ENCODE measurements at regions not wholly inside any gene's neighbourhood (a gene's known extent, or its start where the extent isn't known, plus 50 kb on each side); places are given as distances from the start of the nearest gene placed in this dataset.
A peak's percentile ranks its signal among the peaks of the same experiment; 100 is the strongest.
"Not testable (repeated sequence)": the region's sequence is repeated elsewhere in the genome, so short reads cannot be mapped to it uniquely, and the experiment has no call there.

GRCh38 chr13:37485756-37486155, 112.8 kb downstream of the POSTN start:
- H3K27me3 ChIP-seq (ENCODE audit: low read depth), result no peaks in the 10 kb centered on the region
- no peak for DNase-seq (ENCODE audit: low spot score in 2 of 2)
- H3K9me3 ChIP-seq, result no peaks in the 10 kb centered on the region
- no peaks in the 10 kb centered on the region for H3K4me1 ChIP-seq
- in situ Hi-C loops (cut with MboI; ENCODE audit: low sequenced_read_pairs), result no loop called here
- no peak overlapping the region for H3K4me3 ChIP-seq
- no peaks in the 10 kb centered on the region for H3K36me3 ChIP-seq (replicated peaks)

GRCh38 chr13:37484056-37484455, 114.5 kb downstream of the POSTN start:
- no peak for DNase-seq (ENCODE audit: low spot score in 2 of 2)
- no peaks in the 10 kb centered on the region for H3K9me3 ChIP-seq
- no peaks in the 10 kb centered on the region for H3K27me3 ChIP-seq (ENCODE audit: low read depth)
- no peaks in the 10 kb centered on the region for H3K4me1 ChIP-seq
- no peak overlapping the region for H3K4me3 ChIP-seq
- in situ Hi-C loops (cut with MboI; ENCODE audit: low sequenced_read_pairs), result no loop called here
- H3K36me3 ChIP-seq (replicated peaks), result no peaks in the 10 kb centered on the region

- no peaks in the 10 kb centered on the region for H3K27me3 ChIP-seq (ENCODE audit: low read depth)
- no peaks in the 10 kb centered on the region for H3K4me1 ChIP-seq
- H3K9me3 ChIP-seq, result no peaks in the 10 kb centered on the region
- in situ Hi-C loops (cut with MboI; ENCODE audit: low sequenced_read_pairs), result no loop called here
- no peak for DNase-seq (ENCODE audit: low spot score in 2 of 2)
- no peak overlapping the region for H3K4me3 ChIP-seq
- no peaks in the 10 kb centered on the region for H3K36me3 ChIP-seq (replicated peaks)
Observed at GRCh38 chr13:37482331-37482730, 116.2 kb downstream of the POSTN start.

- Histone ChIP-seq H3K9me3 (no peaks in the 10 kb centered on the region), H3K4me1 (no peaks in the 10 kb centered on the region), H3K27me3 (ENCODE audit: low read depth) (no peaks in the 10 kb centered on the region), H3K36me3 (replicated peaks) (no peaks in the 10 kb centered on the region), H3K4me3 (no peak overlapping the region)
- in situ Hi-C loops (cut with MboI; ENCODE audit: low sequenced_read_pairs), result no loop called here
- DNase-seq (ENCODE audit: low spot score in 2 of 2), result no peak
Observed at GRCh38 chr13:37481885-37482227, 116.7 kb downstream of the POSTN start.

- H3K4me3 ChIP-seq, result no peak overlapping the region
- in situ Hi-C loops (cut with MboI; ENCODE audit: low sequenced_read_pairs), result no loop called here
- DNase-seq (ENCODE audit: low spot score in 2 of 2), result no peak
- no peaks in the 10 kb centered on the region for H3K36me3 ChIP-seq (replicated peaks)
- H3K9me3 ChIP-seq, result no peaks in the 10 kb centered on the region
- H3K27me3 ChIP-seq (ENCODE audit: low read depth), result no peaks in the 10 kb centered on the region
- H3K4me1 ChIP-seq, result peaks cover under 1% of the 10 kb centered on the region; the same call in 1 of the 2 replicates
Observed at GRCh38 chr13:37481011-37481884, 117.3 kb downstream of the POSTN start.

GRCh38 chr13:37479916-37480315, 118.7 kb downstream of the POSTN start:
- Histone ChIP-seq H3K9me3 (no peaks in the 10 kb centered on the region), H3K4me1 (peaks cover 13% of the 10 kb centered on the region), H3K27me3 (ENCODE audit: low read depth) (no peaks in the 10 kb centered on the region), H3K4me3 (no peak overlapping the region), H3K36me3 (replicated peaks) (no peaks in the 10 kb centered on the region)
- in situ Hi-C loops (cut with MboI; ENCODE audit: low sequenced_read_pairs), result no loop called here
- DNase-seq (ENCODE audit: low spot score in 2 of 2), result no peak

- H3K9me3 ChIP-seq, result no peaks in the 10 kb centered on the region
- peaks cover 13% of the 10 kb centered on the region for H3K4me1 ChIP-seq
- no peak overlapping the region for H3K4me3 ChIP-seq
- no peaks in the 10 kb centered on the region for H3K36me3 ChIP-seq (replicated peaks)
- peak in 1 of 2 experiments; percentile 21 for DNase-seq (ENCODE audit: low spot score in 2 of 2)
- in situ Hi-C loops (cut with MboI; ENCODE audit: low sequenced_read_pairs), result no loop called here
- no peaks in the 10 kb centered on the region for H3K27me3 ChIP-seq (ENCODE audit: low read depth)
Observed at GRCh38 chr13:37476874-37477273, 121.7 kb downstream of the POSTN start.

- H3K36me3 ChIP-seq (replicated peaks), result no peaks in the 10 kb centered on the region
- H3K9me3 ChIP-seq, result no peaks in the 10 kb centered on the region
- peaks cover 13% of the 10 kb centered on the region for H3K4me1 ChIP-seq
- in situ Hi-C loops (cut with MboI; ENCODE audit: low sequenced_read_pairs), result no loop called here
- H3K27me3 ChIP-seq (ENCODE audit: low read depth), result no peaks in the 10 kb centered on the region
- no peak for DNase-seq (ENCODE audit: low spot score in 2 of 2)
- no peak overlapping the region for H3K4me3 ChIP-seq
Observed at GRCh38 chr13:37475966-37476365, 122.6 kb downstream of the POSTN start.

- peak in 1 of 2 experiments; percentile 40 for DNase-seq (ENCODE audit: low spot score in 2 of 2)
- no peaks in the 10 kb centered on the region for H3K36me3 ChIP-seq (replicated peaks)
- in situ Hi-C loops (cut with MboI; ENCODE audit: low sequenced_read_pairs), result no loop called here
- H3K27me3 ChIP-seq (ENCODE audit: low read depth), result no peaks in the 10 kb centered on the region
- no peak overlapping the region for H3K4me3 ChIP-seq
- peaks cover 13% of the 10 kb centered on the region for H3K4me1 ChIP-seq
- H3K9me3 ChIP-seq, result no peaks in the 10 kb centered on the region
Observed at GRCh38 chr13:37475151-37475550, 123.4 kb downstream of the POSTN start.

GRCh38 chr13:37473035-37473434, 125.5 kb downstream of the POSTN start:
- in situ Hi-C loops (cut with MboI; ENCODE audit: low sequenced_read_pairs), result no loop called here

GRCh38 chr13:37472266-37472665, 126.3 kb downstream of the POSTN start:
- H3K36me3 ChIP-seq (replicated peaks); in situ Hi-C loops (cut with MboI; ENCODE audit: low sequenced_read_pairs); H3K4me3 ChIP-seq; DNase-seq (ENCODE audit: low spot score in 2 of 2); H3K9me3 ChIP-seq; H3K27me3 ChIP-seq (ENCODE audit: low read depth): not testable (repeated sequence)
- H3K4me1 ChIP-seq, result peaks cover 13% of the 10 kb centered on the region

More at GRCh38 chr13:37473035-37473434, 125.5 kb downstream of the POSTN start:
- DNase-seq (ENCODE audit: low spot score in 2 of 2), result no peak
- no peak overlapping the region for H3K4me3 ChIP-seq
- no peaks in the 10 kb centered on the region for H3K9me3 ChIP-seq
- no peaks in the 10 kb centered on the region for H3K27me3 ChIP-seq (ENCODE audit: low read depth)
- H3K36me3 ChIP-seq (replicated peaks), result no peaks in the 10 kb centered on the region
- H3K4me1 ChIP-seq, result peaks cover 13% of the 10 kb centered on the region

GRCh38 chr13:37460166-37460565, 138.4 kb downstream of the POSTN start:
- no peaks in the 10 kb centered on the region for H3K9me3 ChIP-seq
- in situ Hi-C loops (cut with MboI; ENCODE audit: low sequenced_read_pairs), result no loop called here
- no peaks in the 10 kb centered on the region for H3K4me1 ChIP-seq
- H3K27me3 ChIP-seq (ENCODE audit: low read depth), result no peaks in the 10 kb centered on the region
- H3K4me3 ChIP-seq, result no peak overlapping the region
- H3K36me3 ChIP-seq (replicated peaks), result no peaks in the 10 kb centered on the region
- DNase-seq (ENCODE audit: low spot score in 2 of 2), result no peak

- in situ Hi-C loops (cut with MboI; ENCODE audit: low sequenced_read_pairs), result no loop called here
- no peaks in the 10 kb centered on the region for H3K27me3 ChIP-seq (ENCODE audit: low read depth)
- no peaks in the 10 kb centered on the region for H3K36me3 ChIP-seq (replicated peaks)
- H3K9me3 ChIP-seq, result 0 out of 2 replicates have a peak, but pooled peaks cover 3% of the 10 kb centered on the region
- no peak for DNase-seq (ENCODE audit: low spot score in 2 of 2)
- H3K4me1 ChIP-seq, result no peaks in the 10 kb centered on the region
- H3K4me3 ChIP-seq, result no peak overlapping the region
Observed at GRCh38 chr13:37457612-37458011, 141.0 kb downstream of the POSTN start.

- DNase-seq (ENCODE audit: low spot score in 2 of 2), result no peak
- H3K4me3 ChIP-seq, result no peak overlapping the region
Observed at GRCh38 chr13:37456506-37456905, 142.1 kb downstream of the POSTN start.

More at GRCh38 chr13:37456506-37456905, 142.1 kb downstream of the POSTN start:
- Histone ChIP-seq H3K4me1 (no peaks in the 10 kb centered on the region), H3K27me3 (ENCODE audit: low read depth) (no peaks in the 10 kb centered on the region), H3K36me3 (replicated peaks) (no peaks in the 10 kb centered on the region), H3K9me3 (0 out of 2 replicates have a peak, but pooled peaks cover 3% of the 10 kb centered on the region)
- in situ Hi-C loops (cut with MboI; ENCODE audit: low sequenced_read_pairs), result no loop called here
